AG10803 (cell line): ENCODE measurements at regions not wholly inside any gene's neighbourhood (a gene's known extent, or its start where the extent isn't known, plus 50 kb on each side); places are given as distances from the start of the nearest gene placed in this dataset.

Experiments
- DNase-seq: peaks from one replicate; pipeline ENCODE4 v3.0.0; 2010; ENCODE audit warnings: low read depth
- H3K4me3 ChIP-seq: 2 replicates; pipeline ENCODE4 v1.5.1; 2011; ENCODE audit warnings: mild to moderate bottlenecking, low read length, control low read depth
- CTCF ChIP-seq: conservative IDR thresholded peaks from 2 replicates; pipeline ENCODE4 v1.5.1; 2011; ENCODE audit warnings: mild to moderate bottlenecking, low read length, control low read depth, inconsistent platforms

- no peak for TF ChIP-seq CTCF
- DNase-seq = no peak
- no peak overlapping the region for H3K4me3 ChIP-seq
Observed at GRCh38 chr18:61749031-61749430, 143.8 kb downstream of the RNF152 start.

- no peak overlapping the region for H3K4me3 ChIP-seq
- no peak for DNase-seq
- TF ChIP-seq CTCF = no peak
Observed at GRCh38 chr18:61748004-61748403, 144.8 kb downstream of the RNF152 start.

GRCh38 chr18:61743775-61744531 is 148.9 kb downstream of the RNF152 start:
- peak; percentile 78 for DNase-seq
- TF ChIP-seq CTCF = no peak
- no peak overlapping the region for H3K4me3 ChIP-seq

- TF ChIP-seq CTCF = no peak
- DNase-seq = no peak
- no peak overlapping the region for H3K4me3 ChIP-seq
Observed at GRCh38 chr18:61742565-61743429, 150.0 kb downstream of the RNF152 start.

- no peak overlapping the region for H3K4me3 ChIP-seq
- DNase-seq = no peak
- TF ChIP-seq CTCF = no peak
Observed at GRCh38 chr18:61741881-61742454, 150.8 kb downstream of the RNF152 start.

GRCh38 chr18:61738488-61738887 is 154.3 kb downstream of the RNF152 start:
- TF ChIP-seq CTCF = no peak
- no peak overlapping the region for H3K4me3 ChIP-seq
- DNase-seq = peak; percentile 62
